A549 (cell line): ENCODE measurements at regions not wholly inside any gene's neighbourhood (a gene's known extent, or its start where the extent isn't known, plus 50 kb on each side); places are given as distances from the start of the nearest gene placed in this dataset.

Experiments used
- ATAC-seq, 2 experiments: fragments of 200-7000 bp in 1 of 2; fragments of >200 bp in 1 of 2; cut with Nextera tagmentation in 1 of 2; cut with Tn5 transposase in 1 of 2; 3 replicates each; pipeline versions ENCODE4 v1.8.0 to v1.9.1; 2018 to 2020; ENCODE audit warnings: mild to moderate bottlenecking in 1 of 2, moderate library complexity in 1 of 2
- CTCF ChIA-PET: fragments of 300-600 bp; sonication (Branson Sonifier 250); formaldehyde crosslinking; extraction: SDS; loops from one replicate; lab custom pipeline; 2021; ENCODE audit warnings: antibody characterized with exemption, inconsistent platforms; lab: Yijun Ruan, JAX
- POLR2A ChIA-PET: fragments of 350-600 bp; formaldehyde crosslinking; extraction: SDS; loops from one replicate; lab custom pipeline; 2021; ENCODE audit warnings: antibody characterized with exemption, inconsistent platforms; lab: Yijun Ruan, JAX
- DNase-seq, 2 experiments: peaks; one replicate each; pipeline versions ENCODE4 v3.0.0 to v3.0.0-alpha.2; 2011 to 2016; ENCODE audit warnings: low read depth in 1 of 2, low spot score in 1 of 2
- FAIRE-seq: peaks from 2 replicates; lab custom pipeline; 2011; peaks lifted over from hg19 to GRCh38; lab: Jason Lieb, UNC
- H3K27ac ChIP-seq, 2 experiments: fragments of >200 bp; sonication (Bioruptor Twin); formaldehyde crosslinking; 3 replicates each; pipeline ENCODE4 v1.5.1; 2016 to 2017
- H3K4me1 ChIP-seq: fragments of >200 bp; sonication (Bioruptor Twin); formaldehyde crosslinking; 3 replicates; pipeline ENCODE4 v1.6.1; 2016
- H3K4me2 ChIP-seq: fragments of >200 bp; sonication (Bioruptor Twin); formaldehyde crosslinking; 3 replicates; pipeline ENCODE4 v1.6.1; 2016
- H3K4me3 ChIP-seq: fragments of >200 bp; sonication (Bioruptor Twin); formaldehyde crosslinking; 3 replicates; pipeline ENCODE4 v1.5.1; 2016
- H3K9me3 ChIP-seq: fragments of >200 bp; sonication (Bioruptor Twin); formaldehyde crosslinking; 3 replicates; pipeline ENCODE4 v1.6.1; 2016
- EHF ChIP-seq: fragments of 250-450 bp; sonication (Bioruptor Pico); IDR thresholded peaks from 2 replicates; pipeline ENCODE4 v1.5.0; 2020; ENCODE audit warnings: mild to moderate bottlenecking
- ESRRA ChIP-seq: fragments of 150-350 bp; IDR thresholded peaks from 2 replicates; pipeline ENCODE4 v1.6.1; 2014; ENCODE audit warnings: mild to moderate bottlenecking, low read length, borderline replicate concordance
- GATA3 ChIP-seq: IDR thresholded peaks from 2 replicates; pipeline ENCODE4 v1.6.1; 2012; ENCODE audit warnings: borderline replicate concordance
- HOXB5 ChIP-seq: fragments of 250-450 bp; sonication (Bioruptor Pico); IDR thresholded peaks from 2 replicates; pipeline ENCODE4 v1.5.0; 2020; ENCODE audit warnings: mild to moderate bottlenecking, moderate library complexity
- JUNB ChIP-seq: fragments of >200 bp; sonication (Bioruptor Twin); formaldehyde crosslinking; IDR thresholded peaks from 2 replicates; pipeline ENCODE4 v1.6.1; 2016
- MAFK ChIP-seq: fragments of 450-650 bp; IDR thresholded peaks from 2 replicates; pipeline ENCODE4 v1.6.1; 2014; ENCODE audit not compliant: partially characterized antibody
- NR3C1 ChIP-seq: fragments of >200 bp; sonication (Bioruptor Twin); formaldehyde crosslinking; IDR thresholded peaks from 3 replicates; pipeline ENCODE4 v1.6.1; 2017
- RAD21 ChIP-seq, 2 experiments: fragments of >200 bp in 1 of 2; sonication (Bioruptor Twin) in 1 of 2; formaldehyde crosslinking in 1 of 2; IDR thresholded peaks in 1 of 2; conservative IDR thresholded peaks in 1 of 2; 2 replicates in 1 of 2; 3 replicates in 1 of 2; pipeline ENCODE4 v1.6.1; 2012 to 2018; ENCODE audit warnings: inconsistent platforms in 1 of 2
- RARB ChIP-seq: fragments of 250-450 bp; sonication (Bioruptor Pico); IDR thresholded peaks from 2 replicates; pipeline ENCODE4 v1.8.0; 2021; ENCODE audit warnings: mild to moderate bottlenecking, moderate library complexity
- RFX5 ChIP-seq: fragments of 450-650 bp; IDR thresholded peaks from 2 replicates; pipeline ENCODE4 v1.7.1; 2014; ENCODE audit warnings: antibody characterized with exemption, mild to moderate bottlenecking, moderate library complexity
- SMC3 ChIP-seq: fragments of >200 bp; sonication (Bioruptor Twin); formaldehyde crosslinking; IDR thresholded peaks from 3 replicates; pipeline ENCODE4 v1.6.1; 2018; ENCODE audit warnings: inconsistent platforms
- SREBF2 ChIP-seq: fragments of 450-650 bp; IDR thresholded peaks from 2 replicates; pipeline ENCODE4 v1.6.1; 2014; ENCODE audit warnings: mild to moderate bottlenecking, moderate library complexity
- ZC3H11A ChIP-seq: fragments of 450-650 bp; IDR thresholded peaks from 2 replicates; pipeline ENCODE4 v1.6.1; 2014; ENCODE audit warnings: antibody characterized with exemption, mild to moderate bottlenecking
- ZSCAN20 ChIP-seq: fragments of 250-450 bp; sonication (Bioruptor Pico); IDR thresholded peaks from 2 replicates; pipeline ENCODE4 v1.8.0; 2022; ENCODE audit warnings: mild to moderate bottlenecking, moderate library complexity
- WGBS: methylation state at CpG from one replicate; pipeline ENCODE4 v1.1.6; 2017; ENCODE audit errors: missing lambda C conversion rate; 5-methylcytosine and 5-hydroxymethylcytosine counted together
- TF ChIP-seq, protein P1 (sequence below): fragments of 250-450 bp; sonication (Bioruptor Pico); IDR thresholded peaks from 2 replicates; pipeline ENCODE4 v1.5.0; 2020; ENCODE audit warnings: low read depth, mild to moderate bottlenecking, moderate library complexity
- TF ChIP-seq, protein P2 (sequence below): fragments of >200 bp; sonication (Bioruptor Twin); formaldehyde crosslinking; IDR thresholded peaks from 3 replicates; pipeline ENCODE4 v1.5.1; 2016
- TF ChIP-seq, protein P3 (sequence below): fragments of 150-350 bp; IDR thresholded peaks from 2 replicates; pipeline ENCODE4 v1.6.1; 2014; ENCODE audit warnings: low read depth, mild to moderate bottlenecking, low read length
- TF ChIP-seq, protein P4 (sequence below): fragments of 200-600 bp; sonication (generic); IDR thresholded peaks from 2 replicates; pipeline ENCODE4 v1.6.1; 2016; ENCODE audit warnings: antibody characterized with exemption, mild to moderate bottlenecking, moderate library complexity

DNA sequence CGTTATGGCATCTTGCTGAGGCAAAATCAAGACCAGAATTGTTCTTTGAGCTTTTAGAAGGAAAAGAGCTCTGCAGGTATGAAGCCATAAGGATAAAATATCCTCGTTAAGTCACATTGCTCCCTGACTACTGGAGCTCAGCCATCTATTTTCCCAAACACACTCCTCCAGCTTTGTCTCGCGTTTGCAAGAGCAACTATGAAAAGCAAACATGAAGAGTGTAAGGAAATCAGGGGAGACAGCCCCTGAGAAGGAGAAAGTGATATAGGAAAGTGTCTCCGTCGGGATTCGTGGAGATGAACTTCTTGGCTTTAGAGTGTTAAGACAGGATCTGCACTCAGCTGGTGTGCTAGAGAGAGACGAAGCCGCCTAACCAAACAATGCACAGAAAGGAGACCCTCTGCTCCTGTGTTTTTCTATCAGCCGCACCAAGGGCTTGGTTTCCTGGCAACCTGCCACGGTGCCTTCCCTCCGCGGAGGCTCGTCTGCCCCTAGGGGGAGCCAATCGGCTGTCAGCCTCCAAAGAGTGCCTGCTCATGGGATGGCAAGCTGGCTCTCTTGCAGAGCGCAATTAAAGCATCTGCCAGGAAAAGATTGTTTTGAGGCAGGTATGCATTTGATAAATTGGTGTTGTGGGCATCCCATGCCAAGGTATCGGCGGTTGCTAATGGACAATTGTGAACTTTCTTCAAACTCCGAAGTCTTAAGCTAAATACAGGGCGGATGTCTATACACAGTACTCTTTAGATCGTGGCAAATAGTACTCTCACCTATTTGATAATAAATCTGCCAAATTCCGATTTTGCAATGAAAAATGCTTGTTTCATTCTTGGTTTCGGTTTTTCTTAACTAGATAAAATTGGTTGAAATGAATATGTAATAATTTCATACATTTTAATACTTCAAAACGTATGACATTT lies 603.2 kb downstream of the RNF144B start:
- TF ChIP-seq, protein P1, sequence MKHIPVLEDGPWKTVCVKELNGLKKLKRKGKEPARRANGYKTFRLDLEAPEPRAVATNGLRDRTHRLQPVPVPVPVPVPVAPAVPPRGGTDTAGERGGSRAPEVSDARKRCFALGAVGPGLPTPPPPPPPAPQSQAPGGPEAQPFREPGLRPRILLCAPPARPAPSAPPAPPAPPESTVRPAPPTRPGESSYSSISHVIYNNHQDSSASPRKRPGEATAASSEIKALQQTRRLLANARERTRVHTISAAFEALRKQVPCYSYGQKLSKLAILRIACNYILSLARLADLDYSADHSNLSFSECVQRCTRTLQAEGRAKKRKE (CRISPR knock-in tag), result no peak
- TF ChIP-seq, protein P2, sequence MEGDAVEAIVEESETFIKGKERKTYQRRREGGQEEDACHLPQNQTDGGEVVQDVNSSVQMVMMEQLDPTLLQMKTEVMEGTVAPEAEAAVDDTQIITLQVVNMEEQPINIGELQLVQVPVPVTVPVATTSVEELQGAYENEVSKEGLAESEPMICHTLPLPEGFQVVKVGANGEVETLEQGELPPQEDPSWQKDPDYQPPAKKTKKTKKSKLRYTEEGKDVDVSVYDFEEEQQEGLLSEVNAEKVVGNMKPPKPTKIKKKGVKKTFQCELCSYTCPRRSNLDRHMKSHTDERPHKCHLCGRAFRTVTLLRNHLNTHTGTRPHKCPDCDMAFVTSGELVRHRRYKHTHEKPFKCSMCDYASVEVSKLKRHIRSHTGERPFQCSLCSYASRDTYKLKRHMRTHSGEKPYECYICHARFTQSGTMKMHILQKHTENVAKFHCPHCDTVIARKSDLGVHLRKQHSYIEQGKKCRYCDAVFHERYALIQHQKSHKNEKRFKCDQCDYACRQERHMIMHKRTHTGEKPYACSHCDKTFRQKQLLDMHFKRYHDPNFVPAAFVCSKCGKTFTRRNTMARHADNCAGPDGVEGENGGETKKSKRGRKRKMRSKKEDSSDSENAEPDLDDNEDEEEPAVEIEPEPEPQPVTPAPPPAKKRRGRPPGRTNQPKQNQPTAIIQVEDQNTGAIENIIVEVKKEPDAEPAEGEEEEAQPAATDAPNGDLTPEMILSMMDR, result peak; percentile 49
- TF ChIP-seq NR3C1 (no peak), SMC3 (peak; percentile 34; the same call in 1 of the 3 replicates), RFX5 (no peak), RAD21 (conservative IDR thresholded peaks at IDR 0.05 in 1 of 2, IDR thresholded peaks at IDR 0.05 in 1 of 2) (peak; percentile 50 to 51), HOXB5 (no peak), JUNB (no peak), SREBF2 (no peak)
- DNase-seq (peak; percentile 31 to 58), ATAC-seq (peak; percentile 78 to 86), FAIRE-seq (no peak)
- POLR2A ChIA-PET, result no interaction called here
- CTCF ChIA-PET, result interaction anchor here (0.6 to 1.6 kb wide), 9 partner anchors 9 to 1186 kb away, joined by 3 to 5 read pairs (median 3); no protein-coding TSS in a partner anchor
- H3K27ac ChIP-seq, result no peak overlapping the region
- no peak overlapping the region for H3K4me3 ChIP-seq
- no peaks in the 10 kb centered on the region for H3K4me1 ChIP-seq
- H3K9me3 ChIP-seq, result no peaks in the 10 kb centered on the region
- 33% methylated on average over 17 of the region's 24 CpGs for WGBS
- H3K4me2 ChIP-seq, result peak overlapping the region; percentile 35; the same call in 2 of the 3 replicates

DNA sequence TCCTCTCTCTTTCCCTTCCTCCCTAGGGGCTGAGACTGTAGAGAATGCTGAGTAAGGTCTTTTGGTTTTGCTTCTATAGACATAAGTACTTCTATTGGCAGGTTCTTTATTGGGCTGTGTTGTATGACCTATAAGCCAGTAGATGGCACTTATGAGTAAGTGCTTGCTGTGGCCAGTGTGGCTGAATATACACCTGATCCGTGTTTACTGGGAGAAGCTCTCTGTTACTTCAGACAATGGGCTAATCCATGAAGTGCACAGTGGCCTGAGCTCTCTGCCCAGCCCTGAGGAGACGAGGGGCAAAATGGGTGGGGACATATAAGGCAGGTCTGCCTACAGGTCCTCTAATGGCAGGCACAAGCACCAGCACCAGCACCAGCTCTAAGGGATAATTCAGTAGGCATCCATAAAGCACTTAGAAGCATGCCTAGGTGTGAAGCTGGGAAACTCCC lies 610.3 kb downstream of the RNF144B start:
- FAIRE-seq, result no peak
- TF ChIP-seq ZSCAN20 (CRISPR knock-in tag) (no peak), ESRRA (no peak), EHF (CRISPR knock-in tag) (no peak), MAFK (peak; percentile 96), RARB (CRISPR knock-in tag) (no peak), ZC3H11A (no peak), SMC3 (peak; percentile 43), GATA3 (no peak), RAD21 (conservative IDR thresholded peaks at IDR 0.05 in 1 of 2, IDR thresholded peaks at IDR 0.05 in 1 of 2) (peak; percentile 33 to 39; a peak in 3 of 5 replicates)
- TF ChIP-seq, protein P3, sequence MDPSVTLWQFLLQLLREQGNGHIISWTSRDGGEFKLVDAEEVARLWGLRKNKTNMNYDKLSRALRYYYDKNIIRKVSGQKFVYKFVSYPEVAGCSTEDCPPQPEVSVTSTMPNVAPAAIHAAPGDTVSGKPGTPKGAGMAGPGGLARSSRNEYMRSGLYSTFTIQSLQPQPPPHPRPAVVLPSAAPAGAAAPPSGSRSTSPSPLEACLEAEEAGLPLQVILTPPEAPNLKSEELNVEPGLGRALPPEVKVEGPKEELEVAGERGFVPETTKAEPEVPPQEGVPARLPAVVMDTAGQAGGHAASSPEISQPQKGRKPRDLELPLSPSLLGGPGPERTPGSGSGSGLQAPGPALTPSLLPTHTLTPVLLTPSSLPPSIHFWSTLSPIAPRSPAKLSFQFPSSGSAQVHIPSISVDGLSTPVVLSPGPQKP, result no peak
- TF ChIP-seq, protein P4, sequence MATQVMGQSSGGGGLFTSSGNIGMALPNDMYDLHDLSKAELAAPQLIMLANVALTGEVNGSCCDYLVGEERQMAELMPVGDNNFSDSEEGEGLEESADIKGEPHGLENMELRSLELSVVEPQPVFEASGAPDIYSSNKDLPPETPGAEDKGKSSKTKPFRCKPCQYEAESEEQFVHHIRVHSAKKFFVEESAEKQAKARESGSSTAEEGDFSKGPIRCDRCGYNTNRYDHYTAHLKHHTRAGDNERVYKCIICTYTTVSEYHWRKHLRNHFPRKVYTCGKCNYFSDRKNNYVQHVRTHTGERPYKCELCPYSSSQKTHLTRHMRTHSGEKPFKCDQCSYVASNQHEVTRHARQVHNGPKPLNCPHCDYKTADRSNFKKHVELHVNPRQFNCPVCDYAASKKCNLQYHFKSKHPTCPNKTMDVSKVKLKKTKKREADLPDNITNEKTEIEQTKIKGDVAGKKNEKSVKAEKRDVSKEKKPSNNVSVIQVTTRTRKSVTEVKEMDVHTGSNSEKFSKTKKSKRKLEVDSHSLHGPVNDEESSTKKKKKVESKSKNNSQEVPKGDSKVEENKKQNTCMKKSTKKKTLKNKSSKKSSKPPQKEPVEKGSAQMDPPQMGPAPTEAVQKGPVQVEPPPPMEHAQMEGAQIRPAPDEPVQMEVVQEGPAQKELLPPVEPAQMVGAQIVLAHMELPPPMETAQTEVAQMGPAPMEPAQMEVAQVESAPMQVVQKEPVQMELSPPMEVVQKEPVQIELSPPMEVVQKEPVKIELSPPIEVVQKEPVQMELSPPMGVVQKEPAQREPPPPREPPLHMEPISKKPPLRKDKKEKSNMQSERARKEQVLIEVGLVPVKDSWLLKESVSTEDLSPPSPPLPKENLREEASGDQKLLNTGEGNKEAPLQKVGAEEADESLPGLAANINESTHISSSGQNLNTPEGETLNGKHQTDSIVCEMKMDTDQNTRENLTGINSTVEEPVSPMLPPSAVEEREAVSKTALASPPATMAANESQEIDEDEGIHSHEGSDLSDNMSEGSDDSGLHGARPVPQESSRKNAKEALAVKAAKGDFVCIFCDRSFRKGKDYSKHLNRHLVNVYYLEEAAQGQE, result no peak
- TF ChIP-seq, protein P1 (CRISPR knock-in tag), result no peak
- TF ChIP-seq, protein P2, result peak; percentile 38
- peaks cover 3% of the 10 kb centered on the region; the same call in 1 of the 3 replicates for H3K9me3 ChIP-seq
- H3K27ac ChIP-seq, result no peak overlapping the region
- 10% methylated on average over 2 of the region's 2 CpGs for WGBS
- H3K4me3 ChIP-seq, result no peak overlapping the region
- peak; percentile 5 to 51 for DNase-seq
- ChIA-PET CTCF (interaction anchor here (0.8 to 1.0 kb wide), 3 partner anchors 16 to 664 kb away, joined by 3 read pairs; no protein-coding TSS in a partner anchor), POLR2A (no interaction called here)
- peak; percentile 77 to 87; a peak in 5 of 6 replicates for ATAC-seq
- H3K4me2 ChIP-seq, result no peak overlapping the region
- H3K4me1 ChIP-seq, result no peaks in the 10 kb centered on the region
